ENCODE measurements at regions not wholly inside any gene's neighbourhood (a gene's known extent, or its start where the extent isn't known, plus 50 kb on each side); places are given as distances from the start of the nearest gene placed in this dataset.

- no peaks in the 10 kb centered on the region for H3K4me1 ChIP-seq
- 88 to 93% methylated on average over 3 of the region's 3 CpGs for WGBS, 2 donors
- no peak for DNase-seq
- TF ChIP-seq POLR2A (IDR thresholded peaks at IDR 0.05): no peak
- TF ChIP-seq EP300 (IDR thresholded peaks at IDR 0.05): no peak
- TF ChIP-seq CTCF (IDR thresholded peaks at IDR 0.05): no peak
- TF ChIP-seq POLR2AphosphoS5 (IDR thresholded peaks at IDR 0.05): no peak
- no peak overlapping the region for H3K4me3 ChIP-seq
- intact Hi-C loops (cut with DNase I): no loop called here
- no peak overlapping the region for H3K27ac ChIP-seq
- H3K36me3 ChIP-seq: no peaks in the 10 kb centered on the region
- peaks cover 0 to 8% (median 0%) of the 10 kb centered on the region in 3 donors for H3K27me3 ChIP-seq
- H3K9me3 ChIP-seq: no peaks in the 10 kb centered on the region
Measured at GRCh38 chrX:39564751-39565150, 533.0 kb downstream of the BCOR start.

GRCh38 chrX:39574178-39574577 lies 523.6 kb downstream of the BCOR start:
- WGBS, 2 donors: 52 to 64% methylated on average over 3 of the region's 3 CpGs
- no peak for TF ChIP-seq POLR2A (IDR thresholded peaks at IDR 0.05)
- TF ChIP-seq CTCF (IDR thresholded peaks at IDR 0.05): no peak
- TF ChIP-seq EP300 (IDR thresholded peaks at IDR 0.05): no peak
- no peak for TF ChIP-seq POLR2AphosphoS5 (IDR thresholded peaks at IDR 0.05)
- H3K36me3 ChIP-seq: no peaks in the 10 kb centered on the region
- intact Hi-C loops (cut with DNase I): no loop called here
- no peaks in the 10 kb centered on the region for H3K27me3 ChIP-seq
- H3K4me1 ChIP-seq: no peaks in the 10 kb centered on the region
- H3K9me3 ChIP-seq: no peaks in the 10 kb centered on the region
- no peak for DNase-seq
- no peak overlapping the region for H3K27ac ChIP-seq
- no peak overlapping the region for H3K4me3 ChIP-seq

GRCh38 chrX:39576041-39576872 lies 521.5 kb downstream of the BCOR start:
- Histone ChIP-seq H3K4me3 (no peak overlapping the region), H3K4me1 (no peaks in the 10 kb centered on the region), H3K9me3 (no peaks in the 10 kb centered on the region), H3K27me3 (no peaks in the 10 kb centered on the region), H3K36me3 (no peaks in the 10 kb centered on the region), H3K27ac (no peak overlapping the region)
- 71 to 82% methylated on average over 28 of the region's 28 CpGs for WGBS, 2 donors
- intact Hi-C loops (cut with DNase I): no loop called here
- DNase-seq: no peak
- TF ChIP-seq POLR2AphosphoS5 (IDR thresholded peaks at IDR 0.05) (no peak), CTCF (IDR thresholded peaks at IDR 0.05) (no peak), POLR2A (IDR thresholded peaks at IDR 0.05) (no peak), EP300 (IDR thresholded peaks at IDR 0.05) (no peak)

- DNase-seq: no peak
- H3K9me3 ChIP-seq: no peaks in the 10 kb centered on the region
- H3K36me3 ChIP-seq: no peaks in the 10 kb centered on the region
- no peaks in the 10 kb centered on the region for H3K4me1 ChIP-seq
- no peaks in the 10 kb centered on the region for H3K27me3 ChIP-seq
- H3K27ac ChIP-seq: no peak overlapping the region
- TF ChIP-seq EP300 (IDR thresholded peaks at IDR 0.05) (no peak), CTCF (IDR thresholded peaks at IDR 0.05) (no peak), POLR2A (IDR thresholded peaks at IDR 0.05) (no peak), POLR2AphosphoS5 (IDR thresholded peaks at IDR 0.05) (no peak)
- intact Hi-C loops (cut with DNase I): no loop called here
- 72 to 80% methylated on average over 13 of the region's 13 CpGs for WGBS, 2 donors
- no peak overlapping the region for H3K4me3 ChIP-seq
Measured at GRCh38 chrX:39577206-39577984, 520.4 kb downstream of the BCOR start.
